ENCODE measurements at regions not wholly inside any gene's neighbourhood (a gene's known extent, or its start where the extent isn't known, plus 50 kb on each side); places are given as distances from the start of the nearest gene placed in this dataset.

DNA sequence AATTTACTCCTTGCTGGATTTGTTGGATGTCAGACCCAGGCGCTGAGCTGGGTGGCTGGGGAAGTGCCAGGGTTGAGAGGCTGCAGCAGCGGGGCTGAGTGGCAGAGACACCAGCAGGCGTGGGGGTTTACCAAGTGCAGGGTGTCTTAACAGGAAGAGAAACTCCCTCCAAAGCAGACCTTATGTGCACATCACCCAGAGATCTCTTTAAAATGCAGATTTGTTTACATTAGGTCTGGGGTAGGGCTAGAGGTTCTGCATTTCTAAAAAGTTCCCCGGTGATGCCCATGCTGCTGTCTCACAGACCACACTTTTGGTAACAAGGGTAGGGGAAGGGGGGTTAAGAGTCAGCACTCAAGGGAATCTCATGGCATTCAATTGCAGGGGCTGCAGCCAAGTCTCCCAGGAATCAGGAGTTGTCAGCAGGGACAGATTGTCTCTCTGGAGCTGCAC is 80.7 kb upstream of the OLFM4 start:
- Histone ChIP-seq H3K4me3 (ENCODE audit: low read depth, low read length) (no peak overlapping the region), H3K9me3 (ENCODE audit: severe bottlenecking) (no peaks in the 10 kb centered on the region), H3K27me3 (ENCODE audit: insufficient read depth, low read depth, severe bottlenecking) (no peaks in the 10 kb centered on the region), H3K36me3 (no peaks in the 10 kb centered on the region), H3K27ac (no peak overlapping the region)
- TF ChIP-seq, protein P1, sequence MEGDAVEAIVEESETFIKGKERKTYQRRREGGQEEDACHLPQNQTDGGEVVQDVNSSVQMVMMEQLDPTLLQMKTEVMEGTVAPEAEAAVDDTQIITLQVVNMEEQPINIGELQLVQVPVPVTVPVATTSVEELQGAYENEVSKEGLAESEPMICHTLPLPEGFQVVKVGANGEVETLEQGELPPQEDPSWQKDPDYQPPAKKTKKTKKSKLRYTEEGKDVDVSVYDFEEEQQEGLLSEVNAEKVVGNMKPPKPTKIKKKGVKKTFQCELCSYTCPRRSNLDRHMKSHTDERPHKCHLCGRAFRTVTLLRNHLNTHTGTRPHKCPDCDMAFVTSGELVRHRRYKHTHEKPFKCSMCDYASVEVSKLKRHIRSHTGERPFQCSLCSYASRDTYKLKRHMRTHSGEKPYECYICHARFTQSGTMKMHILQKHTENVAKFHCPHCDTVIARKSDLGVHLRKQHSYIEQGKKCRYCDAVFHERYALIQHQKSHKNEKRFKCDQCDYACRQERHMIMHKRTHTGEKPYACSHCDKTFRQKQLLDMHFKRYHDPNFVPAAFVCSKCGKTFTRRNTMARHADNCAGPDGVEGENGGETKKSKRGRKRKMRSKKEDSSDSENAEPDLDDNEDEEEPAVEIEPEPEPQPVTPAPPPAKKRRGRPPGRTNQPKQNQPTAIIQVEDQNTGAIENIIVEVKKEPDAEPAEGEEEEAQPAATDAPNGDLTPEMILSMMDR (IDR thresholded peaks at IDR 0.05; ENCODE audit: low read depth, low read length): no peak
- DNase-seq: no peak

DNA sequence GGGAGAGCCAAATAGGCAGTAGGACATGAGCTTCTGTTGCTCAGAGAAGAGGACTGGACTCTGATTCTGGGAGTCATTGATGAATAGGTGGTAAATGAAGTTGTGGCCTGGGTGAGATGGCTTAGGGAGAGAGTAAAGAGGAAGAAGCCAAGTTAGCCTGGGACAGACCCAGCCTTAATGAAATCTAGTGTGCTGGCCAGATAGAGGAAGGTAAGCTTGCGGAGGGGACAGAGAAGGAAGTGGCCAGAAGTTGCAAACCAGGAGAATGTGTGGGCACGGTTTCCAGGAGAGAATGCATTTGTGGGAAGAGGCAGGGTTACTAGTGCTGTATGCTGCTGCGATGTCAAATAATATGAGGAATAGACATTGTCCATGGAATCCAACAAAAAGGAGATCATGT is 83.3 kb upstream of the OLFM4 start:
- no peaks in the 10 kb centered on the region for H3K27me3 ChIP-seq (ENCODE audit: insufficient read depth, low read depth, severe bottlenecking)
- H3K9me3 ChIP-seq (ENCODE audit: severe bottlenecking): no peaks in the 10 kb centered on the region
- H3K27ac ChIP-seq: no peak overlapping the region
- H3K4me3 ChIP-seq (ENCODE audit: low read depth, low read length): no peak overlapping the region
- no peaks in the 10 kb centered on the region for H3K36me3 ChIP-seq
- TF ChIP-seq, protein P1 (IDR thresholded peaks at IDR 0.05; ENCODE audit: low read depth, low read length): no peak
- DNase-seq: no peak

DNA sequence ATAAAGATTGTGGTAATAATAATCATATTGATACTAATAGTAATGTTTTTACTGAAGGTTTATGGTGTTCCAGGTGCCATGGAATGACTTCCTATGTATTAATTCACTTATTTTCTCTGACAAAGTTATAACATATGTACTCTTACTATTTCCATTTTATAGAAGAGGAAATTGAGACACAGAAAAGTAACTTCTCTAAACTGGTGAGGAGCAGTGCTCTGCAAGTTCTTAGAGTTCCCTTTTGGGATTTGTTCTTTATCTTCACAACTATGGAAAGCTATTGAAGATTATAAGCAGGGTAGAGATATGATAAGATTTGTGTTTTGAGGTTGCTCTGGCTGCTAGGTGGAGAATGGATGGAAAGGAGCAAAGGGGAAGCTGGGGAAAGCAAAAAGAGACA is 83.9 kb upstream of the OLFM4 start:
- TF ChIP-seq, protein P1 (IDR thresholded peaks at IDR 0.05; ENCODE audit: low read depth, low read length): no peak
- Histone ChIP-seq H3K27me3 (ENCODE audit: insufficient read depth, low read depth, severe bottlenecking) (no peaks in the 10 kb centered on the region), H3K4me3 (ENCODE audit: low read depth, low read length) (no peak overlapping the region), H3K27ac (no peak overlapping the region), H3K9me3 (ENCODE audit: severe bottlenecking) (no peaks in the 10 kb centered on the region), H3K36me3 (no peaks in the 10 kb centered on the region)
- DNase-seq: no peak

DNA sequence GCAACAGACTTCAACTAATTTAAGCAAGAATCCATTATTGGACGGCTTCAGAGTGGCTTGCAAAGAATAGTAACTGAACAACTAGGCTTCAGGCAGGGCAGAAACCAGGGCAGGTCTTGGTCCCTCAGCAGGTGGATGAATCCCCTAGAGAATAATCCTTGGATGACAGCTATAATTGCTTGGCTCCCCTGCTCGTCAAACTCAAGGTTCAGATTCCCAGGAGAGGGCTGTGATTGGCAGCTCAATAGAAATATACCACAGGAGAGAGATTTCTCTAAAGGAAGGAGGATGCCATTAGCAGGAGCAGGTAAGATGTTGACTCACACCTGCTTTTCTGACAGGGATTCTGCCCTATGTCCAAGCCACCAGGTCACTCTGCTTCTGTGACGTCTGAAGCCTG is 89.6 kb upstream of the PCDH8 start:
- no peak for DNase-seq

DNA sequence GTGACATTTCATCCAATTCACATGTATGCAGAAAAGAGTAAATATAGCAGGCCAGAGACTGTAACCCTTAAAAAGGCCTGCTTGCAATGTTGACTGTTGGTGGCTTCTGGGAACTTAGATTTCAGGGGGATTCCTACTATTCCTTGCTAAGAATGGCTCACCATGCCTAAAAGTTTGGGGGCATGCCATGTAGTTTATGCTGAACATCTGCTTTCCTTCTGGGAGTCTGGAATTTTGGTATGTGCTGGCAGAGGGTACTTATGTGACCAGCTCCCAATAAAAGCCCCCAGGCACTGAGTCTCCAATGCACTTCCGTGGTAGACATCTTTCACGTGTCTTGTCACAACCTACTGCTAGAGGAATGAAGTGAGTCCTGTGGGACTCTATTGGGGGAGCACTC is 88.4 kb upstream of the PCDH8 start:
- no peaks in the 10 kb centered on the region for H3K36me3 ChIP-seq
- no peak for DNase-seq
- no peak overlapping the region for H3K4me3 ChIP-seq (ENCODE audit: low read depth, low read length)
- TF ChIP-seq, protein P1 (IDR thresholded peaks at IDR 0.05; ENCODE audit: low read depth, low read length): no peak
- H3K9me3 ChIP-seq (ENCODE audit: severe bottlenecking): no peaks in the 10 kb centered on the region
- no peak overlapping the region for H3K27ac ChIP-seq
- no peaks in the 10 kb centered on the region for H3K27me3 ChIP-seq (ENCODE audit: insufficient read depth, low read depth, severe bottlenecking)

More for the DNA sequence above, 89.6 kb upstream of the PCDH8 start:
- Histone ChIP-seq H3K27me3 (ENCODE audit: insufficient read depth, low read depth, severe bottlenecking) (no peaks in the 10 kb centered on the region), H3K9me3 (ENCODE audit: severe bottlenecking) (no peaks in the 10 kb centered on the region), H3K27ac (no peak overlapping the region), H3K36me3 (no peaks in the 10 kb centered on the region), H3K4me3 (ENCODE audit: low read depth, low read length) (no peak overlapping the region)
- TF ChIP-seq, protein P1 (IDR thresholded peaks at IDR 0.05; ENCODE audit: low read depth, low read length): no peak

DNA sequence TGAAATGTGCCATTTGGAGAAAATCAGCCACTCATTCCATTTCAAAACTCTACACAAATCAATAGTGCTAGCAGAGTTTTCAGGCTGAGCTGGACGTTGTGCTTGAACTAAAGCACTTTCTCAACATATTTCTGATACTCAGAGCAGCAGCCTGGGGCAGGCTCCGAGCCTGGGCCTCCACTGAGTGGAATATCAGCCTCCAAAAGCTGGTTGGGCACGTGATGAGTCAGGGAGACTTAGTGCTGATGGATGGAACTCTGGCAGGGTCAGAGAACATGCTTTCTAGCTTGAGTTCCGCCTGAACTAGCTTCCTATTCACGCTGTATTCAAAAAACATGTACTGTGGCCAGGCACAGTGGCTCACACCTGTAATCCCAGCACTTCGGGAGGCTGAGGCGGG is 85.8 kb upstream of the PCDH8 start:
- no peaks in the 10 kb centered on the region for H3K9me3 ChIP-seq (ENCODE audit: severe bottlenecking)
- no peaks in the 10 kb centered on the region for H3K27me3 ChIP-seq (ENCODE audit: insufficient read depth, low read depth, severe bottlenecking)
- TF ChIP-seq, protein P1 (IDR thresholded peaks at IDR 0.05; ENCODE audit: low read depth, low read length): no peak
- no peak for DNase-seq
- H3K36me3 ChIP-seq: no peaks in the 10 kb centered on the region
- H3K27ac ChIP-seq: no peak overlapping the region
- H3K4me3 ChIP-seq (ENCODE audit: low read depth, low read length): no peak overlapping the region

All from WERI-Rb-1 (cell line).